ENCODE measurements at regions not wholly inside any gene's neighbourhood (a gene's known extent, or its start where the extent isn't known, plus 50 kb on each side); places are given as distances from the start of the nearest gene placed in this dataset.

DNA sequence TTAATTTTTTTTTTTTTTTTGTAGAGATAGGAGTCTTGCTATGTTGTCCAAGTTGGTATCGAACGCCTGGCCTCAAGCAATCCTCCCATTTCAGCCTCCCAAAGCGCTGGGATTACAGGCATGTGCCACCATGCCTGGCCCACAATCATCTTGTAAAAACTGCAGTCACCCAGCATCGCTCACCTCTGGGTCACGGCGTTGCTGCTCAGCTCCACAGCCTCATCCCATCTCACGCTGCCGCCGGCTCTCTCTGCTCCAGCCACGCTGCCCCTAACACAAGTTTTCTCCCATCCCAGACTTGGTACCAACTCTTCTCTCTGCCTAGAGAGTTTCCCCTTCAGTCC is 69.2 kb downstream of the MAP1LC3B2 start:
- TF ChIP-seq EZH2phosphoT487 (IDR thresholded peaks at IDR 0.05; ENCODE audit: low read depth, severe bottlenecking, unreplicated experiment), result no peak
- TF ChIP-seq, protein P1, sequence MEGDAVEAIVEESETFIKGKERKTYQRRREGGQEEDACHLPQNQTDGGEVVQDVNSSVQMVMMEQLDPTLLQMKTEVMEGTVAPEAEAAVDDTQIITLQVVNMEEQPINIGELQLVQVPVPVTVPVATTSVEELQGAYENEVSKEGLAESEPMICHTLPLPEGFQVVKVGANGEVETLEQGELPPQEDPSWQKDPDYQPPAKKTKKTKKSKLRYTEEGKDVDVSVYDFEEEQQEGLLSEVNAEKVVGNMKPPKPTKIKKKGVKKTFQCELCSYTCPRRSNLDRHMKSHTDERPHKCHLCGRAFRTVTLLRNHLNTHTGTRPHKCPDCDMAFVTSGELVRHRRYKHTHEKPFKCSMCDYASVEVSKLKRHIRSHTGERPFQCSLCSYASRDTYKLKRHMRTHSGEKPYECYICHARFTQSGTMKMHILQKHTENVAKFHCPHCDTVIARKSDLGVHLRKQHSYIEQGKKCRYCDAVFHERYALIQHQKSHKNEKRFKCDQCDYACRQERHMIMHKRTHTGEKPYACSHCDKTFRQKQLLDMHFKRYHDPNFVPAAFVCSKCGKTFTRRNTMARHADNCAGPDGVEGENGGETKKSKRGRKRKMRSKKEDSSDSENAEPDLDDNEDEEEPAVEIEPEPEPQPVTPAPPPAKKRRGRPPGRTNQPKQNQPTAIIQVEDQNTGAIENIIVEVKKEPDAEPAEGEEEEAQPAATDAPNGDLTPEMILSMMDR (IDR thresholded peaks at IDR 0.05; ENCODE audit: poor library complexity), result no peak
- TF ChIP-seq EZH2 (IDR thresholded peaks at IDR 0.05; ENCODE audit: borderline replicate concordance), result no peak

Data from hepatocyte (in vitro differentiated cells).